HepG2 (cell line): ENCODE measurements at regions not wholly inside any gene's neighbourhood (a gene's known extent, or its start where the extent isn't known, plus 50 kb on each side); places are given as distances from the start of the nearest gene placed in this dataset.

ENCODE experiments used
- ATAC-seq: fragments of 200-7000 bp; cut with Tn5 transposase; 3 replicates; pipeline ENCODE4 v1.9.1; 2020; ENCODE audit warnings: mild to moderate bottlenecking, moderate library complexity
- BruUV-seq: library from RNA; stranded (reverse); fragments of 400-500 nt; replicated peaks from 2 replicates; lab custom pipeline; 2021; lab: Mats Ljungman, UMichigan
- CTCF ChIA-PET: fragments of 300-600 bp; formaldehyde crosslinking; extraction: SDS; loops from one replicate; lab custom pipeline; 2021; ENCODE audit warnings: low total read pairs, inconsistent platforms, low intra/inter-chr PET ratio; lab: Yijun Ruan, JAX
- POLR2A ChIA-PET: fragments of 350-600 bp; sonication (Branson Sonifier 250); formaldehyde crosslinking; loops from one replicate; lab custom pipeline; 2020; ENCODE audit warnings: antibody characterized with exemption, inconsistent platforms; lab: Yijun Ruan, JAX
- DNase-seq: peaks from one replicate; pipeline ENCODE4 v3.0.0-alpha.2; 2015; ENCODE audit warnings: low spot score
- FAIRE-seq: peaks from 3 replicates; lab custom pipeline; 2011; peaks lifted over from hg19 to GRCh38; lab: Jason Lieb, UNC
- H2AFZ ChIP-seq: one replicate; pipeline ENCODE4 v1.6.1; 2011; ENCODE audit warnings: low read length, inconsistent platforms
- H3K27ac ChIP-seq: fragments of 300-600 bp; 3 replicates; pipeline ENCODE4 v1.8.0; 2011; ENCODE audit warnings: mixed run types, mild to moderate bottlenecking, mixed read lengths, low read length, inconsistent platforms; ENCODE audit not compliant: insufficient read depth; ENCODE audit errors: extremely low read length
- H3K27me3 ChIP-seq, 2 experiments: fragments of 200-600 bp in 1 of 2; 2 replicates in 1 of 2; 3 replicates in 1 of 2; pipeline versions ENCODE4 v1.6.0 to v1.8.0; 2011; ENCODE audit warnings: low read length in 2 of 2, mild to moderate bottlenecking in 2 of 2, moderate library complexity in 2 of 2, inconsistent platforms in 1 of 2; ENCODE audit not compliant: insufficient read depth in 2 of 2, control insufficient read depth in 1 of 2
- H3K36me3 ChIP-seq, 2 experiments: fragments of 200-600 bp in 1 of 2; replicated peaks in 1 of 2; 2 replicates in 1 of 2; 3 replicates in 1 of 2; pipeline versions ENCODE4 v1.5.1 to v1.8.0; 2011; ENCODE audit warnings: low read length in 2 of 2, inconsistent platforms in 1 of 2; ENCODE audit not compliant: insufficient read depth in 2 of 2, control insufficient read depth in 1 of 2
- H3K4me1 ChIP-seq: 2 replicates; pipeline ENCODE4 v1.5.1; 2012; ENCODE audit warnings: low read length, inconsistent platforms; ENCODE audit not compliant: insufficient read depth
- H3K4me2 ChIP-seq: 2 replicates; pipeline ENCODE4 v1.6.0; 2011; ENCODE audit warnings: low read depth, low read length, inconsistent platforms
- H3K4me3 ChIP-seq, 3 experiments: fragments of 200-600 bp in 1 of 3; sonication (generic), shearing (Covaris generic) in 1 of 3; replicated peaks in 1 of 3; 2 replicates each; pipeline ENCODE4 v1.5.1; 2011 to 2016; ENCODE audit warnings: low read length in 3 of 3, inconsistent platforms in 2 of 3, low read depth in 2 of 3, mild to moderate bottlenecking in 2 of 3, control low read depth in 1 of 3, mixed read lengths in 1 of 3; ENCODE audit not compliant: insufficient read depth in 1 of 3
- H3K79me2 ChIP-seq: one replicate; pipeline ENCODE4 v1.6.1; 2011; ENCODE audit warnings: low read length, inconsistent platforms; ENCODE audit not compliant: insufficient read depth
- H3K9ac ChIP-seq: 2 replicates; pipeline ENCODE4 v1.6.0; 2011; ENCODE audit warnings: mild to moderate bottlenecking, low read depth, low read length, inconsistent platforms; ENCODE audit not compliant: insufficient read depth
- H3K9me3 ChIP-seq: 2 replicates; pipeline ENCODE4 v1.5.1; 2012; ENCODE audit warnings: mild to moderate bottlenecking, low read length
- H4K20me1 ChIP-seq: 2 replicates; pipeline ENCODE4 v1.6.0; 2011; ENCODE audit warnings: inconsistent platforms, mild to moderate bottlenecking, low read length, moderate library complexity; ENCODE audit not compliant: insufficient read depth
- DNMT3B ChIP-seq: conservative IDR thresholded peaks from 2 replicates; pipeline ENCODE4 v1.6.1; 2016; ENCODE audit warnings: missing biosample characterization, control low read depth
- FOXO4 ChIP-seq: sonication (generic); formaldehyde crosslinking; conservative IDR thresholded peaks from 2 replicates; pipeline ENCODE4 v1.8.1; 2023; ENCODE audit warnings: missing genetic modification reagents
- HMG20A ChIP-seq: IDR thresholded peaks from 2 replicates; pipeline ENCODE4 v1.6.1; 2016; ENCODE audit warnings: borderline replicate concordance
- KLF12 ChIP-seq: sonication (generic); formaldehyde crosslinking; IDR thresholded peaks from 2 replicates; pipeline ENCODE4 v1.4.0; 2020; ENCODE audit warnings: missing genetic modification reagents, borderline replicate concordance
- PAXIP1 ChIP-seq: sonication (generic); formaldehyde crosslinking; conservative IDR thresholded peaks from 2 replicates; pipeline ENCODE4 v1.4.0; 2020; ENCODE audit warnings: mild to moderate bottlenecking, missing genetic modification reagents, moderate library complexity
- TERF1 ChIP-seq: sonication (generic); formaldehyde crosslinking; IDR thresholded peaks from 2 replicates; pipeline ENCODE4 v1.8.0; 2022; ENCODE audit warnings: mild to moderate bottlenecking, missing genetic modification reagents, moderate library complexity
- ZNF251 ChIP-seq: sonication (generic); formaldehyde crosslinking; IDR thresholded peaks from 2 replicates; pipeline ENCODE4 v1.9.0; 2021; ENCODE audit warnings: mild to moderate bottlenecking, missing genetic modification reagents
- WGBS: methylation state at CpG from one replicate; pipeline ENCODE4 v1.1.6; 2017; ENCODE audit warnings: low lambda C conversion rate; 5-methylcytosine and 5-hydroxymethylcytosine counted together
- in situ Hi-C: cut with HindIII; loops from 2 replicates; pipeline ENCODE4 v1.10.0; 2017; ENCODE audit warnings: low pct_unique_long_range_greater_than_20kb; ENCODE audit not compliant: extremely low pct_ligation_motif_present
- intact Hi-C: fragments of 100-400 bp; cut with micrococcal nuclease; formaldehyde crosslinking; loops from one replicate; pipeline ENCODE4 v1.10.0; 2022; ENCODE audit not compliant: unreplicated experiment
- TF ChIP-seq, protein P1 (sequence below): sonication (generic); formaldehyde crosslinking; IDR thresholded peaks from 2 replicates; pipeline ENCODE4 v1.5.1; 2020; ENCODE audit warnings: mild to moderate bottlenecking, missing genetic modification reagents, borderline replicate concordance
- TF ChIP-seq, protein P2 (sequence below): sonication (generic); formaldehyde crosslinking; IDR thresholded peaks from 2 replicates; pipeline ENCODE4 v1.4.0; 2020; ENCODE audit warnings: missing genetic modification reagents
- TF ChIP-seq, protein P3 (sequence below), 2 experiments: fragments of 450-650 bp in 1 of 2; sonication (generic) in 1 of 2; formaldehyde crosslinking; IDR thresholded peaks; 2 replicates each; pipeline versions ENCODE4 v1.5.0 to v1.8.0; 2020 to 2022; ENCODE audit warnings: mild to moderate bottlenecking in 1 of 2, missing genetic modification reagents in 1 of 2

DNA sequence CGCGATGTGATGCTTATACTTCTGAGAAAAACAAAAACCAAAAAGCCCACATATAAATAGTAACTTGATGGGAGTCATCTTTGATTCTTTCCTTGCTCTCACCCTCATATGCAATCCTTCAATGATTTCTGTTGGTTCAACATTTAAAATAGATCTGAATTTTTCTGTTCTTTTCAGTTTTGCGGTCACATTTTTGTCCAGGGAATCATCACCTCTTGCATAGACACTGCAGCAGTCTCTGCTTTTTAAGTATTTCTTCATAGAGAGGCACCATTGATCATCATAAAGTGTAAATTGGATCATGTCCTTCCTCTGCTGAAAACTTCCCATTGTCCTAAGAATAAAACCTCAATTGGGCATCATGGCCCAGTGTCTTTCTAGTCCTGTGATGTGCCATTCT, 81.1 kb upstream of the SLC4A4 start:
- no peak overlapping the region for H3K9ac ChIP-seq
- WGBS = 22% methylated on average over 3 of the region's 3 CpGs
- H2AFZ ChIP-seq = no peak overlapping the region
- no peaks in the 10 kb centered on the region for H3K9me3 ChIP-seq
- no TSS peak for BruUV-seq
- intact Hi-C loops = no loop called here
- H3K27ac ChIP-seq = no peak overlapping the region
- ATAC-seq = no peak
- H3K36me3 ChIP-seq = no peaks in the 10 kb centered on the region
- no peaks in the 10 kb centered on the region for H3K27me3 ChIP-seq
- in situ Hi-C loops = no loop called here
- no peak for DNase-seq
- no peak overlapping the region for H3K4me3 ChIP-seq
- ChIA-PET POLR2A (no interaction called here), CTCF (no interaction called here)
- H3K4me1 ChIP-seq = no peaks in the 10 kb centered on the region
- H4K20me1 ChIP-seq = no peaks in the 10 kb centered on the region
- H3K79me2 ChIP-seq = no peaks in the 10 kb centered on the region
- FAIRE-seq = no peak
- H3K4me2 ChIP-seq = no peak overlapping the region
- TF ChIP-seq PAXIP1 (CRISPR knock-in tag) (no peak), TERF1 (CRISPR knock-in tag) (no peak), KLF12 (no peak), FOXO4 (CRISPR knock-in tag) (no peak), DNMT3B (CRISPR knock-in tag) (no peak), ZNF251 (CRISPR knock-in tag) (no peak), HMG20A (no peak)
- TF ChIP-seq, protein P1, sequence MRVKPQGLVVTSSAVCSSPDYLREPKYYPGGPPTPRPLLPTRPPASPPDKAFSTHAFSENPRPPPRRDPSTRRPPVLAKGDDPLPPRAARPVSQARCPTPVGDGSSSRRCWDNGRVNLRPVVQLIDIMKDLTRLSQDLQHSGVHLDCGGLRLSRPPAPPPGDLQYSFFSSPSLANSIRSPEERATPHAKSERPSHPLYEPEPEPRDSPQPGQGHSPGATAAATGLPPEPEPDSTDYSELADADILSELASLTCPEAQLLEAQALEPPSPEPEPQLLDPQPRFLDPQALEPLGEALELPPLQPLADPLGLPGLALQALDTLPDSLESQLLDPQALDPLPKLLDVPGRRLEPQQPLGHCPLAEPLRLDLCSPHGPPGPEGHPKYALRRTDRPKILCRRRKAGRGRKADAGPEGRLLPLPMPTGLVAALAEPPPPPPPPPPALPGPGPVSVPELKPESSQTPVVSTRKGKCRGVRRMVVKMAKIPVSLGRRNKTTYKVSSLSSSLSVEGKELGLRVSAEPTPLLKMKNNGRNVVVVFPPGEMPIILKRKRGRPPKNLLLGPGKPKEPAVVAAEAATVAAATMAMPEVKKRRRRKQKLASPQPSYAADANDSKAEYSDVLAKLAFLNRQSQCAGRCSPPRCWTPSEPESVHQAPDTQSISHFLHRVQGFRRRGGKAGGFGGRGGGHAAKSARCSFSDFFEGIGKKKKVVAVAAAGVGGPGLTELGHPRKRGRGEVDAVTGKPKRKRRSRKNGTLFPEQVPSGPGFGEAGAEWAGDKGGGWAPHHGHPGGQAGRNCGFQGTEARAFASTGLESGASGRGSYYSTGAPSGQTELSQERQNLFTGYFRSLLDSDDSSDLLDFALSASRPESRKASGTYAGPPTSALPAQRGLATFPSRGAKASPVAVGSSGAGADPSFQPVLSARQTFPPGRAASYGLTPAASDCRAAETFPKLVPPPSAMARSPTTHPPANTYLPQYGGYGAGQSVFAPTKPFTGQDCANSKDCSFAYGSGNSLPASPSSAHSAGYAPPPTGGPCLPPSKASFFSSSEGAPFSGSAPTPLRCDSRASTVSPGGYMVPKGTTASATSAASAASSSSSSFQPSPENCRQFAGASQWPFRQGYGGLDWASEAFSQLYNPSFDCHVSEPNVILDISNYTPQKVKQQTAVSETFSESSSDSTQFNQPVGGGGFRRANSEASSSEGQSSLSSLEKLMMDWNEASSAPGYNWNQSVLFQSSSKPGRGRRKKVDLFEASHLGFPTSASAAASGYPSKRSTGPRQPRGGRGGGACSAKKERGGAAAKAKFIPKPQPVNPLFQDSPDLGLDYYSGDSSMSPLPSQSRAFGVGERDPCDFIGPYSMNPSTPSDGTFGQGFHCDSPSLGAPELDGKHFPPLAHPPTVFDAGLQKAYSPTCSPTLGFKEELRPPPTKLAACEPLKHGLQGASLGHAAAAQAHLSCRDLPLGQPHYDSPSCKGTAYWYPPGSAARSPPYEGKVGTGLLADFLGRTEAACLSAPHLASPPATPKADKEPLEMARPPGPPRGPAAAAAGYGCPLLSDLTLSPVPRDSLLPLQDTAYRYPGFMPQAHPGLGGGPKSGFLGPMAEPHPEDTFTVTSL = no peak
- TF ChIP-seq, protein P2, sequence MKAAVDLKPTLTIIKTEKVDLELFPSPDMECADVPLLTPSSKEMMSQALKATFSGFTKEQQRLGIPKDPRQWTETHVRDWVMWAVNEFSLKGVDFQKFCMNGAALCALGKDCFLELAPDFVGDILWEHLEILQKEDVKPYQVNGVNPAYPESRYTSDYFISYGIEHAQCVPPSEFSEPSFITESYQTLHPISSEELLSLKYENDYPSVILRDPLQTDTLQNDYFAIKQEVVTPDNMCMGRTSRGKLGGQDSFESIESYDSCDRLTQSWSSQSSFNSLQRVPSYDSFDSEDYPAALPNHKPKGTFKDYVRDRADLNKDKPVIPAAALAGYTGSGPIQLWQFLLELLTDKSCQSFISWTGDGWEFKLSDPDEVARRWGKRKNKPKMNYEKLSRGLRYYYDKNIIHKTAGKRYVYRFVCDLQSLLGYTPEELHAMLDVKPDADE = no peak
- TF ChIP-seq, protein P3, sequence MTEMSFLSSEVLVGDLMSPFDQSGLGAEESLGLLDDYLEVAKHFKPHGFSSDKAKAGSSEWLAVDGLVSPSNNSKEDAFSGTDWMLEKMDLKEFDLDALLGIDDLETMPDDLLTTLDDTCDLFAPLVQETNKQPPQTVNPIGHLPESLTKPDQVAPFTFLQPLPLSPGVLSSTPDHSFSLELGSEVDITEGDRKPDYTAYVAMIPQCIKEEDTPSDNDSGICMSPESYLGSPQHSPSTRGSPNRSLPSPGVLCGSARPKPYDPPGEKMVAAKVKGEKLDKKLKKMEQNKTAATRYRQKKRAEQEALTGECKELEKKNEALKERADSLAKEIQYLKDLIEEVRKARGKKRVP (CRISPR knock-in tag; IDR thresholded peaks at IDR 0.05) = no peak
